Tibial nerve (tissue), 4 donors: ENCODE measurements at regions not wholly inside any gene's neighbourhood (a gene's known extent, or its start where the extent isn't known, plus 50 kb on each side); places are given as distances from the start of the nearest gene placed in this dataset.

Experiments used
- EP300 ChIP-seq, 2 donors: sonication (generic); formaldehyde crosslinking; IDR thresholded peaks; one replicate each; pipeline ENCODE4 v1.6.1; 2017; ENCODE audit warnings: antibody characterized with exemption in 2 of 2, mild to moderate bottlenecking in 1 of 2
- POLR2A ChIP-seq, 2 donors: fragments of 450-650 bp; IDR thresholded peaks; one replicate each; pipeline ENCODE4 v1.6.1; 2017; ENCODE audit warnings: antibody characterized with exemption in 2 of 2, mild to moderate bottlenecking in 2 of 2, moderate library complexity in 2 of 2
- TF ChIP-seq, protein P1 (sequence below), 5 experiments: fragments of 200-600 bp in 3 of 5; fragments of 450-650 bp in 2 of 5; sonication (generic) in 3 of 5; IDR thresholded peaks; one replicate each; pipeline ENCODE4 v1.5.1; 2016 to 2019; ENCODE audit warnings: antibody characterized with exemption in 5 of 5, mild to moderate bottlenecking in 3 of 5, moderate library complexity in 2 of 5

DNA sequence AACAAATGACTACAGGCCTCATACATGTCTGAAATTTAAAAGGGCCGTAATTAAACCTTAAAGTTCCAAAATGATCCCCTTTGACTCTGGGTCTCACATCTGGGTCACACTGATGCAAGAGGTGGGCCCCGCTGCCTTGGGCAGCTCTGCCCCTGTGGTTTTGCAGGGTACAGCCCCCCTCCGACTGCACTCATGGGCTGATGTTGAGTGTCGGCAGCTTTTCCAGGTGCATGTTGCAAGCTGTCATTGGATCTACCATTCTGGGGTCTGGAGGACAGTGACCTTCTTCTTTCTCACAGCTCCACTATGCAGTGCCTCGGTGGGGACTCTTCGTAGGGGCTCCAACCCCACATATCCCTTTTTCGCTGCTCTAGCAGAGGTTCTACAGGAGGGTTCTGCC is 1537.9 kb downstream of the PCDH18 start:
- TF ChIP-seq, protein P1, sequence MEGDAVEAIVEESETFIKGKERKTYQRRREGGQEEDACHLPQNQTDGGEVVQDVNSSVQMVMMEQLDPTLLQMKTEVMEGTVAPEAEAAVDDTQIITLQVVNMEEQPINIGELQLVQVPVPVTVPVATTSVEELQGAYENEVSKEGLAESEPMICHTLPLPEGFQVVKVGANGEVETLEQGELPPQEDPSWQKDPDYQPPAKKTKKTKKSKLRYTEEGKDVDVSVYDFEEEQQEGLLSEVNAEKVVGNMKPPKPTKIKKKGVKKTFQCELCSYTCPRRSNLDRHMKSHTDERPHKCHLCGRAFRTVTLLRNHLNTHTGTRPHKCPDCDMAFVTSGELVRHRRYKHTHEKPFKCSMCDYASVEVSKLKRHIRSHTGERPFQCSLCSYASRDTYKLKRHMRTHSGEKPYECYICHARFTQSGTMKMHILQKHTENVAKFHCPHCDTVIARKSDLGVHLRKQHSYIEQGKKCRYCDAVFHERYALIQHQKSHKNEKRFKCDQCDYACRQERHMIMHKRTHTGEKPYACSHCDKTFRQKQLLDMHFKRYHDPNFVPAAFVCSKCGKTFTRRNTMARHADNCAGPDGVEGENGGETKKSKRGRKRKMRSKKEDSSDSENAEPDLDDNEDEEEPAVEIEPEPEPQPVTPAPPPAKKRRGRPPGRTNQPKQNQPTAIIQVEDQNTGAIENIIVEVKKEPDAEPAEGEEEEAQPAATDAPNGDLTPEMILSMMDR (IDR thresholded peaks at IDR 0.05): no peak
- TF ChIP-seq POLR2A (IDR thresholded peaks at IDR 0.05) (no peak), EP300 (IDR thresholded peaks at IDR 0.05) (no peak)
